Choroid plexus epithelial cell (primary cell): ENCODE measurements at regions not wholly inside any gene's neighbourhood (a gene's known extent, or its start where the extent isn't known, plus 50 kb on each side); places are given as distances from the start of the nearest gene placed in this dataset.
A peak's percentile ranks its signal among the peaks of the same experiment; 100 is the strongest.

ENCODE experiments used
- DNase-seq: peaks from one replicate; pipeline ENCODE4 v3.0.0-alpha.2; 2010; ENCODE audit warnings: low read depth
- H3K4me3 ChIP-seq: 2 replicates; pipeline ENCODE4 v1.5.1; 2011; ENCODE audit warnings: low read depth, mild to moderate bottlenecking, control low read depth, low read length, moderate library complexity
- CTCF ChIP-seq: conservative IDR thresholded peaks from 2 replicates; pipeline ENCODE4 v1.5.1; 2011; ENCODE audit warnings: low read depth, mild to moderate bottlenecking, control low read depth, inconsistent platforms, low read length, moderate library complexity

DNA sequence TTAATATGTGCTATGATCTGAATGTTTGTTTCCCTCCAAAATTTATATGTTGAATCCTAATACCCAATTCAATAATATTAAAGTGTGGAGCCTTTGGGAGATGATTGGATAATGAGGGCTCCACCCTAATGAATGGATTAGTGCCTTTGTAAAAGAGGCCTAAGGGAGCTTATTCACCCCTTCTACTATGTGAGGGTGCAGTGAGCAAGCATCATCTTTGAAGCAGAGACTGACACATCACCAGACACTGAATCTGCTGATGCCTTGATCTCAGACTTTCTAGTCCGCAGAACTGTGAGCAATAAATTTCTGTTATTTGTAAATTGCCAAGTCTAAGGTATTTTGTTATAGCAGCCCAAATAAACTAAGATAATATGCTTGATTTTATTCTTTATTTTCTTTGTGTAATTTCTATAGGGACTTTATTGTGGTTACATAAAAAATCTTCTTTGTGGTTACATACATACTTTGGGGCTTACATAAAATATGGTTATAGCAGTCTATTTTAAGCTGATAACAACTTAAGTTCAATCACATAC, 131.1 kb upstream of the SLC38A2 start:
- no peak for DNase-seq
- no peak overlapping the region for H3K4me3 ChIP-seq
- TF ChIP-seq CTCF, result no peak

DNA sequence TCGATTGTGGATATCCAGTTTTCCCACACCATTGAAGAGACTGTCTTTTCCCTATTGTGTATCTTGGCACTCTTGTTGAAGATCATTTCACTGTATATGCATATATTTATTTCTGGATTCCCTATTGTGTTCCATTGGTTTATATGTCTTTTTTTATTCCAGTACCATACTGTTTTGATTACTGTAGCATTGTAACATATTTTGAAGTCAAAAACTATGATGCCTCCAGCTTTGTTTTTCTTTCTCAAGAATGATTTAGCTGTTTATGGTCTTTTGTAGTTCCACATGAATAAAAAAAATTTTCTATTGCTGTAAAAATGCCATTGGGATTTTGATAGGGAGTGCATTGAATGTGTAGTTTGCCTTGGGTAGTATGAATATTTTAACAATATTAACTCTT, 128.1 kb upstream of the SLC38A2 start:
- DNase-seq, result no peak
- no peak overlapping the region for H3K4me3 ChIP-seq
- TF ChIP-seq CTCF, result no peak

GRCh38 chr12:46499901-46500300, 127.3 kb upstream of the SLC38A2 start:
- TF ChIP-seq CTCF, result no peak
- no peak for DNase-seq
- no peak overlapping the region for H3K4me3 ChIP-seq

DNA sequence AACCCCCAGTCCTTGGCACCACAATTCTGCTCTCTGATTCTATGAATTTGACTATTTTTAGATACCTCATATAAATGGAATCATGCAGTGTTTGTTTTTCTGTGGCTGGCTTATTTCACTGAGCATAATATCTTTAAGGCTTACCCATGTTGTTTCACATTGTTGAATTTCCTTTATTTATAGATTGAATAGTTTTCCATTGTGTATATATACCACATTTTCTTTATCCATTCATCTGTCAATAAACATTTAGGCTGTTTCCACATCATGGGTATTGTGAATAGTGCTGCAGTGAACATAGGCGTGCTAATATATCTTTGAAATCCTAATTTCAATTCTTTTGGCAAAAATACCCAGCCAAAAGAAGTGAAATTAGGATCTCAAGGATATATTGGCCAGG, 126.7 kb upstream of the SLC38A2 start:
- H3K4me3 ChIP-seq, result no peak overlapping the region
- no peak for DNase-seq
- no peak for TF ChIP-seq CTCF

GRCh38 chr12:46497739-46498138, 125.2 kb upstream of the SLC38A2 start:
- no peak overlapping the region for H3K4me3 ChIP-seq
- DNase-seq, result no peak
- no peak for TF ChIP-seq CTCF

DNA sequence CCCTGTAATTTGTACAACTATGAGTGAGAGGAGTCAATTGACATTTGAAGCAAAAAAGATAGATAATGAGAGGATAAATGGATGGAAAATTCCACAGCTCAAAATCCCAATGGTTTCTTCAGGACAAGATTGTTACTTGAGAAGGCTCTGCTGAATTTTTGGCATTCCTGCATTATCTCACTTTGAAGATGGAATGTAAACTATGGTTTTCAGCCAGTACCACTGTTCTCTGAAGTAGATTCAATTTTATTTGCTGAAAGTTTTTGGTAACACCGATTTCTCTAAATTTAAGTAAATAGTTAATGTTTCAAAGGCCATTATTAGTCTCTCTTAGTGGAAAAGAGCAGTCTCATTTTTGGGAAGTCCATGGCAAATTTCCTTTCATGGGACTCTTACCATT, 121.9 kb upstream of the SLC38A2 start:
- H3K4me3 ChIP-seq, result no peak overlapping the region
- no peak for TF ChIP-seq CTCF
- DNase-seq, result peak; percentile 94

DNA sequence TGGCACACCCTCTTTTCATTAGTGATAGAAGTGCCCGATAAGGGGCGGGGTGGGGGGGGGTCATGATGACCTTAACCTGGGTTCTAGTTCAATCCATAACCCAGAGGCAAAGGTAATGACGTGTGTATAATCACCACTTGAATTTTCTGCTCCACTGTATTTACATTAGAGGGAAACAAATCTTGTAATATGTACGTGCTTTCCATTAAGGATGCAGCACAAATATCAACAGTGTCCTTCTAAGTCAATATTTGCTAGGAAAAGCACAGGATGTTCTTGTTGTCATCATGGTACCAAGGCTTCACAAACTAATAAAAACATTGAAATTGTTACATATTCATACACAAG, 121.2 kb upstream of the SLC38A2 start:
- peak; percentile 59 for DNase-seq
- H3K4me3 ChIP-seq, result peak overlapping the region; percentile 19
- no peak for TF ChIP-seq CTCF
